ENCODE measurements at regions not wholly inside any gene's neighbourhood (a gene's known extent, or its start where the extent isn't known, plus 50 kb on each side); places are given as distances from the start of the nearest gene placed in this dataset.

DNA sequence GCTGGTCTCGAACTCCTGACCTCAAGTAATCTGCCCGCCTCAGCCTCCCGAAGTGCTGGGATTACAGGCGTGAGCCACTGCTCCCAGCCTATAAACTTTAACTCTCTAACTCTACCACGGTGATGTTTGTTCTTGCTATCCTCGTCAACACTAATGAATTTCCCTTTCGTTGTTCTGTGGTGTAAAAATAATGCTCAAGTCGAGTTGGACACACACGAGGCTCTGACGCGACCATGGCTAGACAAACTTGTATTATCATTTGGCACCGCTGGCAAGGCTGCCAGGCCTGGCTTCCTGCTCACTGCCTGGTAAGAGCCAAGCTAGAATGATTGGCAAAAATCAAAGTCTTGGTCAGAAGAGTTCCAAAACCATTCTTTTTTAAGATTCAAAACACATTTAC is 167.0 kb upstream of the KLF6 start:
- TF ChIP-seq, protein P1, sequence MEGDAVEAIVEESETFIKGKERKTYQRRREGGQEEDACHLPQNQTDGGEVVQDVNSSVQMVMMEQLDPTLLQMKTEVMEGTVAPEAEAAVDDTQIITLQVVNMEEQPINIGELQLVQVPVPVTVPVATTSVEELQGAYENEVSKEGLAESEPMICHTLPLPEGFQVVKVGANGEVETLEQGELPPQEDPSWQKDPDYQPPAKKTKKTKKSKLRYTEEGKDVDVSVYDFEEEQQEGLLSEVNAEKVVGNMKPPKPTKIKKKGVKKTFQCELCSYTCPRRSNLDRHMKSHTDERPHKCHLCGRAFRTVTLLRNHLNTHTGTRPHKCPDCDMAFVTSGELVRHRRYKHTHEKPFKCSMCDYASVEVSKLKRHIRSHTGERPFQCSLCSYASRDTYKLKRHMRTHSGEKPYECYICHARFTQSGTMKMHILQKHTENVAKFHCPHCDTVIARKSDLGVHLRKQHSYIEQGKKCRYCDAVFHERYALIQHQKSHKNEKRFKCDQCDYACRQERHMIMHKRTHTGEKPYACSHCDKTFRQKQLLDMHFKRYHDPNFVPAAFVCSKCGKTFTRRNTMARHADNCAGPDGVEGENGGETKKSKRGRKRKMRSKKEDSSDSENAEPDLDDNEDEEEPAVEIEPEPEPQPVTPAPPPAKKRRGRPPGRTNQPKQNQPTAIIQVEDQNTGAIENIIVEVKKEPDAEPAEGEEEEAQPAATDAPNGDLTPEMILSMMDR (IDR thresholded peaks at IDR 0.05; ENCODE audit: control extremely low read depth, extremely low read depth, low read depth, missing control alignments) = no peak
- DNase-seq (ENCODE audit: extremely low spot score) = no peak
- CTCF ChIA-PET = no interaction called here
- POLR2A ChIA-PET = no interaction called here

DNA sequence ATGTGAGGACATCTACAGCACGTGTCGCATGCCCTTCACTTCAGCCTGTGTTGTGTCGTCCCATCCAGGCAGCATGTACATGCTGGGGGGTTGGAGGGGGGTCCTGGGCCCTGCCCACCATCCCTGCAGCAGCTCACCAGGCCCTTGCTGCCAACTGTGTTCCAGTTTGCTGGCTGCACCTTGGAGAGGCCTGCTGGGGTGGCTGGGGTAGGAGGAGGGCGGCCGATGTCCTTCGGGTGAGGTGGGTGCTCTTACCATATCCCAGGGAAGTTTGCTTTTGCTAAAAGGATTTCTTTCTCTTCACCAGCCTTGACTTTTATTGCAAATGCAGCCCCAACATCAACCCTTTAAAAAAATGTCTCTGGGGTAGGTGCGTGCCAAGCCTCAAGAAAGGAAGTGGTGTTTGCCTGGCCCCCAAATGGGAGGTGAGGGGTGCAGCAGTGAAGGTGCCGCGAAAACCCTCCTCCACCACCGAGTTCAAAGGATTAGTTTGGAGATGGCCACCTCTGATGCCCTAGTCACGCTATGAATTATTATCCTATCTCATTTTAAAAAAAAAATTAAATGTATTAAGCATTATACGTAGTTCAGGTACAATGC is 165.8 kb upstream of the KLF6 start:
- TF ChIP-seq, protein P1 (IDR thresholded peaks at IDR 0.05; ENCODE audit: control extremely low read depth, extremely low read depth, low read depth, missing control alignments) = no peak
- DNase-seq (ENCODE audit: extremely low spot score) = no peak
- CTCF ChIA-PET = no interaction called here
- POLR2A ChIA-PET = no interaction called here

DNA sequence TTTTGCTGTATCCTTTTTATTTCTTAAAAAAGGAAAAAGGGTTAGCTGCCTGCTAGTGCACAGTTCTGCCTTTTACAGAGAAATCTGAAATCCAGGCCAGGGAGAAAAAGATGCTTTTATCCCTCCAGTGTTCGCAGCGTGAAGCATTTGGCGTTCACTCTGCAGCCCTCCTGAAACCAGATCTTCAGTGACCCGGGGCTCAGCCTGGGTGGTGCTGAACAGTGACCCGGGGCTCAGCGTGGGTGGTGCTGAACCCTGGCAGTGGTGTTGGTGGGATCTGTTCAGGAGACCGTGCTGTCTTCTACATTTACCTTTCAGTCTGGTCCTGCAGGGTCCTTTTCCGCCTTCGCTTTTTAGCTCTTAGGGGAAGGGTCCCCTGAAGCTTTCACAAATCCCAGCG is 164.7 kb upstream of the KLF6 start:
- no peak for DNase-seq (ENCODE audit: extremely low spot score)
- TF ChIP-seq, protein P1 (IDR thresholded peaks at IDR 0.05; ENCODE audit: control extremely low read depth, extremely low read depth, low read depth, missing control alignments) = no peak
- ChIA-PET POLR2A (no interaction called here), CTCF (no interaction called here)

DNA sequence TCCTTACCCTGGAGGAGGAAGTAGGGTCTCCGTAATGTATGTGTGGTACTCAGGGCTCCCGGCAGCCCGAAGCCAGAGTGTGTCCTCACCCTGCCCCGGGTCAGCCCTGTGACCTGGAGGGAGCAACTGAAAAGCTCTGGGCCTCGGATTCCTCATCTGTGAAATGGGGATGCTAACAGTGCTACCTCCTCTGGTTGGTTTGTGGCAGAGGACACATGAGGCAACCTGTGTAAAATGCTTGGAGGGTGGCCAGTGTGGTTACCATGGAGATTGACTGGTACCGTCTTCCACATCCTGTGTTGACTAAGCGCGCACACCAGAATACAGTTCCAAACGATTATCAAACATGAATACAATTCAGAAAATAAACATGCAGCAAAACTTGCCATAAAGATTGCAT is 163.8 kb upstream of the KLF6 start:
- CTCF ChIA-PET = no interaction called here
- TF ChIP-seq, protein P1 (IDR thresholded peaks at IDR 0.05; ENCODE audit: control extremely low read depth, extremely low read depth, low read depth, missing control alignments) = no peak
- POLR2A ChIA-PET = no interaction called here
- DNase-seq (ENCODE audit: extremely low spot score) = no peak

DNA sequence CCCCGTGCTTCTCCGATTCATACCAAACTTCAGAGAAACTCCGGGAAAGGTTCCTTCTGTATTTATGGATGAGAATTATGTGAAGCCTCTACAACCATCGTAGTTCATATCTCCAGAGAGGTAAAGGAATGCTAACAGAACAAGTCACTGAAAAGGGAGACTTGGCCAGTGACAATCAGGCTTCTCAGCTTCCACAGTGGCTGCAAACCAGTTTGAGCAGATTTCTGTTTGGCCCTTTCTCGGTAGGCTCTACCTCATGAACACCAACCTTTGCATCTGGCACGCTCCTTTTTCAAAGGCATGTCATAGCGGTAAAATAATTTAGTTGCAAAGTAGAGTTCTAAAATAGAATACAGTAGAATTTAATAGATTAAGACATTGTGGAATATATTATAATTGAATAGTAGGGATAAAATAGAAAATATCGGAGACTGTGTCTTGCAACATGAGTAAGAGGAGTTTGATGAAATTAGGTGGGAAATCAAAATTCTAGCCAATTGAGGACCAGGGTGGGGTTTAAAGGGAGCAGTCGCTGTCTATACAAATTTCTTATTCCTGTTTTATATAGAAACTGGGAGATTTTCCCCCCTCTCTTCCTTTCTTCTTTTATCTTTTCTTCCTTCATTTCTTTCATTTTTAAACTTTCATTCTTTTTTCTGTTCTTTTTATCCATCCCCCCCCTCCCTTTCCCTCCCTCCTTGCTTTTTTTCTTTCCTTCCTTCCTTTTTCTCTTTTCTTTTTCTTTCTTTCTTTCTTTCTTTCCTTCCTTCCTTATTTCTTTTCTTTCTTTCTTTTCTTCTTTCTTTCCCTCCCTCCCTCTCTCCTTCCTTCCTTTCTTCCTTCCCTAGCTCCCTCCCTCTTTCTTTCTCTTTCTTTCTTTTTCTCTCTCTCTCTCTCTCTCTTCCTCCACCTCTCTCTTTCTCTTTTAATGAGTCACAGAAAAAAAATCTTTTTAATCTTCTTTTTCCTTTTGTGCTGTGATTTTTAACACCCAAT is 161.5 kb upstream of the KLF6 start:
- ChIA-PET CTCF (interaction anchor here (0.9 kb wide), 1 partner anchor 10 kb away, joined by 3 read pairs; no protein-coding TSS in a partner anchor), POLR2A (no interaction called here)
- TF ChIP-seq, protein P1 (IDR thresholded peaks at IDR 0.05; ENCODE audit: control extremely low read depth, extremely low read depth, low read depth, missing control alignments) = no peak
- no peak for DNase-seq (ENCODE audit: extremely low spot score)

DNA sequence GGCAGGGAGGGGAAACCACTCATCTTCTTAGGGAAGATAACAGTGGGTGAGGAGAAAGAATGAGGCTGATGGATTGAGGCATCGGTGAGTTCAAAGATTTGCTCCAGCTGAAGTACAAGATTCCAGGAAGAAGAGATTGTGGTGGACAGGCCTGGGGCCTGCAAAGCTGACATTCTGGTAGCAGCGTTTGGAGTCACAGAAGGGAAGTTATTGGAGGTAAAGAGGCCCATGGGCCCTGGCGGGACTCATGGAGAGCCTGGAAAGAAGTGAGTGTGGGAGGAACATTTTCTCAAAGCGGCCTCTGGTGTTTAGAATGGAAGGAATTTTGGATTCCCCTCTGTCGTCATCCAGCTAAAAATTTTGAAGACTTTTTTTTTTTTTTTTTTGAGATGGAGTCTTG is 160.0 kb upstream of the KLF6 start:
- DNase-seq (ENCODE audit: extremely low spot score) = no peak
- ChIA-PET CTCF (no interaction called here), POLR2A (no interaction called here)
- TF ChIP-seq, protein P1 (IDR thresholded peaks at IDR 0.05; ENCODE audit: control extremely low read depth, extremely low read depth, low read depth, missing control alignments) = no peak

Measured in GM10248 (cell line).